ENCODE measurements at regions not wholly inside any gene's neighbourhood (a gene's known extent, or its start where the extent isn't known, plus 50 kb on each side); places are given as distances from the start of the nearest gene placed in this dataset.

DNA sequence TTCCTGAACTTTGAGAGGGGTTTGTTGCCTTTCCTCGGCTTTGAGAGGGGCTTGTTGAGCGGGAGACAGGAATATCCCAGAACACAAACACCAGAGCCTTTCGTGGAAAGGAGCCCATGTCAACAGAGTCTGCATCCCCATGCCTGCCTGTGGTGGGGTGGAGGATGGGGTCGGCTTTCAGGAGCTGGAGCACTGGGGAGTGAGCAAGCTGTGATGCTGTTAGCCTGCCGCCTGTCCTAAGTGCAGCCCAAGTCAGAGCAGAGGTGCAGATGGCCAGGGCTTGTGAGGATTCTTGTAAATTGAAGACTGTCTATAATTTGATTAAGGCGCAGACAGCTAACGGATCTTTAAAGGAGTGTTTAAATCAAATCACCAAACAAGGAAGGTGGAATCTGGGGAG, 103.3 kb upstream of the ANK2 start:
- H3K9me3 ChIP-seq (ENCODE audit: control insufficient read depth, insufficient read depth, low read length) = no peaks in the 10 kb centered on the region
- no peak overlapping the region for H2BK120ac ChIP-seq (ENCODE audit: low read depth, low read length)
- POLR2A ChIA-PET (ENCODE audit: unreplicated experiment) = no interaction called here
- H2AK5ac ChIP-seq (ENCODE audit: low read depth, low read length) = no peak overlapping the region
- TF ChIP-seq MAFK (IDR thresholded peaks at IDR 0.05; ENCODE audit: low read depth, low read length) = no peak
- TF ChIP-seq MXI1 (IDR thresholded peaks at IDR 0.05; ENCODE audit: borderline replicate concordance, low read depth, low read length) = no peak
- no peak for TF ChIP-seq SMC3 (IDR thresholded peaks at IDR 0.05; ENCODE audit: low read depth, low read length)
- no peak for TF ChIP-seq NFE2L2 (IDR thresholded peaks at IDR 0.05; ENCODE audit: low read depth, low read length)
- no peak for TF ChIP-seq RAD21 (IDR thresholded peaks at IDR 0.05; ENCODE audit: low read length)
- no peak for TF ChIP-seq RFX5 (IDR thresholded peaks at IDR 0.05; ENCODE audit: low read depth, low read length)
- TF ChIP-seq POLR2A (IDR thresholded peaks at IDR 0.05; ENCODE audit: low read depth, low read length) = no peak
- TF ChIP-seq, protein P1, sequence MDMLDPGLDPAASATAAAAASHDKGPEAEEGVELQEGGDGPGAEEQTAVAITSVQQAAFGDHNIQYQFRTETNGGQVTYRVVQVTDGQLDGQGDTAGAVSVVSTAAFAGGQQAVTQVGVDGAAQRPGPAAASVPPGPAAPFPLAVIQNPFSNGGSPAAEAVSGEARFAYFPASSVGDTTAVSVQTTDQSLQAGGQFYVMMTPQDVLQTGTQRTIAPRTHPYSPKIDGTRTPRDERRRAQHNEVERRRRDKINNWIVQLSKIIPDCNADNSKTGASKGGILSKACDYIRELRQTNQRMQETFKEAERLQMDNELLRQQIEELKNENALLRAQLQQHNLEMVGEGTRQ (IDR thresholded peaks at IDR 0.05; ENCODE audit: low read depth, low read length) = no peak
- TF ChIP-seq FOS (IDR thresholded peaks at IDR 0.05; ENCODE audit: low read depth, low read length) = no peak
- no peak for TF ChIP-seq MAZ (IDR thresholded peaks at IDR 0.05; ENCODE audit: borderline replicate concordance, low read depth, low read length)
- TF ChIP-seq RCOR1 (IDR thresholded peaks at IDR 0.05; ENCODE audit: insufficient replicate concordance, low read length) = no peak
- TF ChIP-seq CEBPB (IDR thresholded peaks at IDR 0.05; ENCODE audit: low read depth, low read length) = no peak
- TF ChIP-seq CHD1 (IDR thresholded peaks at IDR 0.05; ENCODE audit: low read depth, low read length) = no peak
- TF ChIP-seq, protein P2, sequence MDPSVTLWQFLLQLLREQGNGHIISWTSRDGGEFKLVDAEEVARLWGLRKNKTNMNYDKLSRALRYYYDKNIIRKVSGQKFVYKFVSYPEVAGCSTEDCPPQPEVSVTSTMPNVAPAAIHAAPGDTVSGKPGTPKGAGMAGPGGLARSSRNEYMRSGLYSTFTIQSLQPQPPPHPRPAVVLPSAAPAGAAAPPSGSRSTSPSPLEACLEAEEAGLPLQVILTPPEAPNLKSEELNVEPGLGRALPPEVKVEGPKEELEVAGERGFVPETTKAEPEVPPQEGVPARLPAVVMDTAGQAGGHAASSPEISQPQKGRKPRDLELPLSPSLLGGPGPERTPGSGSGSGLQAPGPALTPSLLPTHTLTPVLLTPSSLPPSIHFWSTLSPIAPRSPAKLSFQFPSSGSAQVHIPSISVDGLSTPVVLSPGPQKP (IDR thresholded peaks at IDR 0.05; ENCODE audit: borderline replicate concordance, low read depth, low read length) = no peak
- no peak overlapping the region for H4K8ac ChIP-seq (ENCODE audit: low read depth in 2 of 2, low read length in 2 of 2)
- no peak overlapping the region for H3K4me2 ChIP-seq (ENCODE audit: low read depth, low read length)
- CTCF ChIA-PET = no interaction called here
- no peak overlapping the region for H2AFZ ChIP-seq (replicated peaks; ENCODE audit: low read length, poor library complexity)
- H3K36me3 ChIP-seq (ENCODE audit: control insufficient read depth, insufficient read depth, low read length) = no peaks in the 10 kb centered on the region
- no peak overlapping the region for H3K23ac ChIP-seq (ENCODE audit: low read depth, low read length)
- H3K79me1 ChIP-seq (ENCODE audit: low read depth in 1 of 2, low read length in 2 of 2) = no peaks in the 10 kb centered on the region
- DNase-seq (no peak), ATAC-seq (ENCODE audit: low read depth) (no peak)
- H4K91ac ChIP-seq (ENCODE audit: insufficient read depth, low read depth, low read length) = no peak overlapping the region
- H3K14ac ChIP-seq (replicated peaks; ENCODE audit: low read depth, low read length) = no peak overlapping the region
- H3K27me3 ChIP-seq (ENCODE audit: control insufficient read depth, insufficient read depth, low read length) = no peaks in the 10 kb centered on the region
- no peak overlapping the region for H2BK5ac ChIP-seq (ENCODE audit: low read depth, low read length, poor library complexity, severe bottlenecking)
- H2AK9ac ChIP-seq (replicated peaks; ENCODE audit: low read depth, low read length, poor library complexity) = no peak overlapping the region
- in situ Hi-C loops (cut with MboI; ENCODE audit: low sequenced_read_pairs) = loop anchor here (25.0 kb wide), 2 partner anchors 309 to 609 kb away; partner anchors contain the start of genes LARP7 and ZGRF1
- no TSS peak for BruUV-seq (replicated peaks)
- H4K5ac ChIP-seq (ENCODE audit: low read depth, low read length) = no peak overlapping the region
- no peak overlapping the region for H2BK20ac ChIP-seq (ENCODE audit: low read depth, low read length)
- H3K9ac ChIP-seq (ENCODE audit: low read depth, low read length) = no peak overlapping the region
- no peaks in the 10 kb centered on the region for H4K20me1 ChIP-seq (ENCODE audit: insufficient read depth, low read length)
- no peaks in the 10 kb centered on the region for H3K4me1 ChIP-seq (ENCODE audit: control insufficient read depth, insufficient read depth, low read length)
- H3K18ac ChIP-seq (ENCODE audit: low read depth, low read length) = no peak overlapping the region
- H3K9me1 ChIP-seq (ENCODE audit: insufficient read depth, low read length) = no peaks in the 10 kb centered on the region
- no peak overlapping the region for H2BK15ac ChIP-seq (ENCODE audit: low read depth, low read length)
- H3K4me3 ChIP-seq (ENCODE audit: insufficient read depth, low read depth, low read length) = no peak overlapping the region
- WGBS, 2 experiments (ENCODE audit: extremely low coverage in 2 of 2, insufficient read length in 1 of 2) = no CpG with 5 or more reads among the region's 7 CpGs
- H3K56ac ChIP-seq (ENCODE audit: extremely low read depth, insufficient read depth, low read length) = no peak overlapping the region
- H3K27ac ChIP-seq (ENCODE audit: insufficient read depth, low read length) = no peak overlapping the region
- no peak overlapping the region for H3K4ac ChIP-seq (ENCODE audit: low read depth, low read length)
- intact Hi-C loops (cut with micrococcal nuclease) = no loop called here
- dilution Hi-C loops (cut with HindIII; ENCODE audit: low sequenced_read_pairs, unreplicated experiment) = no loop called here

Data from IMR-90 (cell line).